GOT3 (cell line): ENCODE measurements at regions not wholly inside any gene's neighbourhood (a gene's known extent, or its start where the extent isn't known, plus 50 kb on each side); places are given as distances from the start of the nearest gene placed in this dataset.
"Not testable (repeated sequence)": the region's sequence is repeated elsewhere in the genome, so short reads cannot be mapped to it uniquely, and the experiment has no call there.

ENCODE experiments used
- DNase-seq: peaks from one replicate; lab custom pipeline; 2025; ENCODE audit warnings: mixed read lengths; lab: John Stamatoyannopoulos, UW

DNA sequence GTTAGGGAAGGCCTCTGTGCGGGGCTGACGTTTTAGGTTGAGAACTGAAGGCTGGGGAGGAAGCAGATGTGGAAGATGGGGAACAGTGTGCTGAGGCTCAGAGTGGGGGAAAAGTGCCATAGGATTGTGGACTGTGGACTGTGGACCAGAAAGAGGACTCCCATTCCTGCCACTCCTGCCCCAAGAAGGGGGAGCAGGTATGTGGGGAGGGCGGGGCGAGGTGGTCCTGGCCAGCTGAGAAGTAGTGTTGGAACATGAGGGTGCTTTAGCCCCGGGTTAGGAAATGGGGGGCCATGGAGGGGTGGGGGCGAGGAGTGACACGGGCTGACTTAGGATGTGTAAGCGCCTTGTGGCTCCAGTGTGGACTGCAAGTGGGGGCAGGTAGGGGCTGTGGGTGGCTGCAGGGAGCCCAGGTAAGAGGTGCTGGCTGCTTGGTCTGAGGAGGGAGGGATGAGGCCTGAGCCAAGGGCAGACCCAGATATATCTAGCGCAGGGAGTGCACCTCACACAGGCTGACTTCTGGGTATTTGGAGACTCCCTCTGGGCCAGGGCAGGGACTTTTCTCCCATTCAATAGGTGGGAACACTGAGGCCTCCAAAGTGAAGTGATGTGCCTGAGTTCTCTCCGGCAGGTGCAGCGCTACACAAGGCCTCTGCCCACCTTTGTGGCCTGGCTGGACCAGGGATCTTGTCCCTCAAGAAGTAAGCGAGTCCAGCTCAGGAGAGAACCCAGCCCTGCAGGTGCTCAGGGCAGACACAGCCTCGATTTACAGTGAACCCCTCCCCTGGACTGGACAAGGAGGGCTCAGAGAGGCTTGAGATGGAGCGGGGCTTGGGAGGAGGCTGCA, 76.6 kb upstream of the TOX2 start:
- DNase-seq = no peak

DNA sequence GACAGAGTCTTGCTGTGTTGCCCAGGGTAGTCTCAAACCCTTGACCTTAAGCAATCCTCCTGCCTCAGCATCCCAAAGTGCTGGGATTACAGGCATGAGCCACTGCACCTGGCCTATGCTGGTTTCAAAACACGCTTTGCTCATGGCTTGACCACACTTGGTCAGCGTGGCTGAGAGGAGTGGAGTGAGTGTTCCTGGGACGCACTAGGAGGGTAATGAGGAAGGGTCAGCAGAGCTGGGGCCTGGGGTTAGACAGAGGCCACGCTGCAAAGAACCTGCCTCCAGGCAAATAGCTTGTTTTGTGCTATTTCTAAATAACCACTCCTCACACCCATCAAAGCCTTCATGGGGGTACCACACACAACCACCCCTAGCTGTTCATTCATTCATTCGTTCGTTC, 77.9 kb upstream of the TOX2 start:
- no peak for DNase-seq

DNA sequence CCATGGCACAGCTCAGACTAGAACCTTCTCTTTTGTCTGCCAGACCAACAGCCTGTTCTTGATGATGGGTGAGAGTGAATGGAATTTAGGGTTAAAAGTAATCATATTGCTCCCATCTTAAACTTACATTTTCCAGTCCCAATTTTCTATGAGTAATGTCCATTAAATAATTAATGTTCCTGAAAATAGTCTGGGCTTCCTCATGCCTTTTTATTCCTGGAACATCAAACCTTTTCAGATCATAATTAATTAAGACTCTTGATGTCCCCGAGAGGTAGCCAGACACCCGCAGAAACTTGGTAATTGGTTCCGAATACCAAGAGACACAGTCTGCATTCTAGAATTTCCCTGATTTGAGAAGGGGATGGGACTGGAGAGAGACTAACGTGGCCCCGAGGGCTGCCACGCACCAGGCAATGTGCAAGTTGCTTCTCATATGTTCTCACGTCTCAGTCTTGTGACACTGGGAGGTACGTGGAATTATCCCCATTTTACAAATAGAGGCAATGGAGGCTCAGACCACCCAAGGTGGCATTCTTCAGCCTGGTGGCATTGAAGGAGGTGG, 78.6 kb upstream of the TOX2 start:
- no peak for DNase-seq

DNA sequence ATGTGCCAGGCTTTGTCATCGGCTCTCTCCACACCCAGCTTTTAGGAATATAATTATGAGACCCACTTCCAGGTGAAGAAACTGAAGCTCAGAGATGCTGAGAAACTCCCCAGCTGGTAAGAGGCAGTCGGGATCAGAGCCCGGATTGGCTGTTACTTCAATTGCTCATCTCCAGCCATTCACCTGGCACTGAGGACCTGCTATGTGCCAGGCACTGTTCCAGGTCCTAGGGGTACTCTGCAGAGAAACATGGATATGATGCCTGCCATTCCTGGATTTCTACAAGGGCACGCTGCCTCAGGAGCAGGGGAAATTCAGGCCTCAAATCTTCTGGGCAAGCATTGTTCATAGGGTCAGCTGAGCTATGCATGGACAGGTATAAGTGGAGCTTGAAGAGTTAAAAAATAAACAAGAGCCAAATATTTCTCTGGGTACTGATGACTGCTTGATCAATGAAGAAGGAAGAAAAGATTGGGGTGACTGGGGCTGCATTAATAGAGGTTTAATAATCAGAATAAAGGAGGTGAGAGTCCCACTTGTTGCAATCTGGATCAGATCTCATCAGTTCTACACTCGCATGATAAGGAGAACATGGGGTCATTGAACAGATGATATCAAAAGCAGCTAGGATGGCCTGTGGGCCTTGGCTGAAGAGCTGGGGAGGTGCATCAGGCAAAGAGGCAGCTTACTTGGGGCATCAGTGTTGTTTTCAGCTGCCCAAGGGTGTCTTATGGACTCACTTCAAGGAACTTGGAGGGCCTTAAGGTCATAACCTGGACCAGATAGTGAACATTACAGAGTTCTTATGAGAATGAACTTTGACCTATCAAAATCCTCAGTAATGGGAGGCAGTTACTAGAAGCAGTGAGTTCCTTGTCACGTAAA, 80.9 kb upstream of the TOX2 start:
- DNase-seq = no peak

DNA sequence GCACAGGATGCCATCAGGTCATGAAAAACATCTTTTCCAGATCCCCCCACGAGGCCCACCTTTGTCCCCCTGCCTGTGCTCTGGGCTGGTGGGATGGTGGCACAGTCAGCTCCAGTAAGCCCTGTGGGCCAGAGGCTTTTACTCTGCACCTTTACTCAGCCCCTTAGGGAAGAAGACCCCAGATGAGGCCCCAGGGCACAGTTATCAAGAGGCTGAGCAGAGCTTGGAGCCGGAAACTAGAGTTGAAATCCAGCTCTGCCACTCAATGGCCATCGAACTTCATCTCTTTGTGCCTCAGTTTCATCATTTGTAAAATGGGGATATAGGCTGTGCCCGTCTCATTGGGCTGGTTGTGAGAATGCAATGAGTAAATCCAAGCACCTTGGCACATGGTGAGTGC, 81.7 kb upstream of the TOX2 start:
- no peak for DNase-seq

DNA sequence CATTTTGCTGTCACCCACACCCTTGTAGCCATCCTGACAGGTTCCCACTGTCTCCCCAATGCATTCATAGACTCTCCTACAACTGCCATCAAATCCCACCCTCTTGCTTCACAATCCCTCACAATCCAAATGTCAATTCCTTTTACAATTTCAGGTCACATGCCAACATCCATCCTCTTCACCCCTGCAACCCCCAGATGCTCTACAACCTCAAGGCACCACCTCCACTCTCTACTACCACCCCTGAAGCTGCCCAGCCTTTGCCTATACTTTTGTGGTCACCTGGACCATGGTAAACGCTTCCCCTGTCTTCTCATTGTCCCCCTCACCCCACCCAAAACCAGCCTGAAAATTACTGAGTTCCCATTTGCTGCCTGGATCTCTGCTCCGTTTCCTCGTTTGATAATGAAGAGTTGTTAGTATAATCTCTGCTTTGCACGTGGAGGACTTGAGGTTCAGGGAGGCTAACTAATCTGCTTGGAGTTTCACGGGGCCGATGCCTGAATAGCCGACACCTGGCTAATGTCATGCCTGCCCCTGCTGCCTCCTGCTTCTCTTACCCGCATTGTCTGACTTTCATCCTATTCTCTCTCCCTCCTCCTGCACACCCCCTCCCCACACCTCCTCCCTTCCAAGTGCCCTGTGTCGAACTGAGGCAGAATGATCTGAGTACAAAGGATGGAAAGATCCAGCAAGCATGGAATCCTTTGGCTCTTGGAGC, 82.4 kb upstream of the TOX2 start:
- DNase-seq = no peak

DNA sequence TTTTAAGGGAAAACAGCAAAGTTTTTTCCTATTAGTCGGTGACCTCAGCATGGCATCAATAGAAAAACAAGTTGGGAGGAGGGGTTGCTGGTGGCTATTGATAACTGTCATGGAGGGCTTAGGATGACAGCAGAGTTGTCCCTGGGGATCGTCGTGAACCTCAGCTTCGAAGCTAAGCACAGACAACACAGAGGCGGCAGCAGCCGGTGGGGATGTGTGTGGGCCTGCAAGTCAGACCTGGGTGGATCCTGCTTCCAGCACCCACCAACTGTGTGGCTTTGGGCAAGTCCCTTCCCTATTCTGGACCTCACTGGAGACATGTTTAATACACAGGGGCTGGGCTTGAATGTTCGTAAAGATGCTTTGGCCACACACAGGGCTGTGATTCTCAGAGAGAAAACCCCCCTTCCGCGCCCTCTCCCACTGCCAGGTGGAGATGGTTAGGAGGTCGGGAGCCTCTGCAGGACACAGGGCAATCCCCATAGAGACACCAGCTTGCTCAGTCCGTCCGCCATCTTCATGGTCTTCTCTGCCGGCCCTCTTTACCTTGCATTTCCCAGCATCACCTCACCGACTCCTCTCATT, 83.1 kb upstream of the TOX2 start:
- no peak for DNase-seq

DNA sequence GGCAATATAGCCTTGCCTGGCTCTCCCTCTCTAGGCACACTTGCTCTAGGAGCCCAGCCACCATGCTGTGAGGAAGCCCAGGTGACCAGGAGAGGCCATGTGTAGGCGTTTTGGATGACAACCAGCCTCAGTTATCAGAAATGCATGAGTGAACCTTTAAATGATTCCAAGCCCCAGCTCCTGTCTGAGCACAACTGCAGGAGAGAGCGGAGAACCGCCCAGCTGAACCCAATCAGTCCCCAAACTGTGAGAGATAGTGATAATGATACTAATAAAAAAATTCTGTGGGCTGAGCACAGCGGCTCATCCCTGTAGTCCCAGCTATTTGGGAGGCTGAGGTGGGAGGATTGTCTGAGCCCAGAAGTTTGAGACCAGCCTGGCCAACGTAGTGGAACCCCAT, 83.8 kb upstream of the TOX2 start:
- no peak for DNase-seq

DNA sequence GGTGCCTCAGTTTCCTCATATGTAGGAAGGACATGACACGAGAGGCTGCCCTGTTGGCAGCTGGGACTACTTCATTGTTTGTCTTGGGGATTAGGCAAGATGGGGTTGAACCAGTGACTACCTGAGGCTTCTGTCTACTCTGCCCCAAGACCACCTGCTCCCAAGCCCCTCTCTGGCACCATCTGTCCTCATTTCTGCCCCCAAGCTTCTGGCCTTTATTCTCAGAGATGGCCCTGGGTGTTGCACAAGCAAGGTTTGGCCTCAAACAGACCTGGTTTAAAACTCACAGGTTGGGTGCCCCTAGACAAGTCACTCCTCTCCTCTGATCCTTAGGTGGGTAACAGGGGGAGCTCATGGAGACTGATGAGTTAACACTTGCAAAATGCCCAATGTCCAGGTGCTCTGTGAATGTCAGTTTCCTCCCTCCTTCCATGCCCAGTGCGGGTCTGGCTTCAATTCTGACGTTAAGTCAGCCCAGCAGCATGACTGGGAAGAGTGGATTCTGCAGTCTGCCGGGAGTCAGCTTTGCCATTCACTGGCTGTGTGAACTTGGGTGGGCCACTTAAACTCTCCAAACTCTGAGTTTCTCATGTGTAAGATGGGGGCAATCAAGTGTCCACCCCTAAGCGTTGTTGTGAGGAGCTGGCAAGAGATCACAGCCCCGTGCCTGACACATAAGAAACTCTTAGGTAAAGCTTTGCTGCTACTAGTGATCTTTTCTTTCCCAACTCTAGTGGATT, 84.5 kb upstream of the TOX2 start:
- no peak for DNase-seq

DNA sequence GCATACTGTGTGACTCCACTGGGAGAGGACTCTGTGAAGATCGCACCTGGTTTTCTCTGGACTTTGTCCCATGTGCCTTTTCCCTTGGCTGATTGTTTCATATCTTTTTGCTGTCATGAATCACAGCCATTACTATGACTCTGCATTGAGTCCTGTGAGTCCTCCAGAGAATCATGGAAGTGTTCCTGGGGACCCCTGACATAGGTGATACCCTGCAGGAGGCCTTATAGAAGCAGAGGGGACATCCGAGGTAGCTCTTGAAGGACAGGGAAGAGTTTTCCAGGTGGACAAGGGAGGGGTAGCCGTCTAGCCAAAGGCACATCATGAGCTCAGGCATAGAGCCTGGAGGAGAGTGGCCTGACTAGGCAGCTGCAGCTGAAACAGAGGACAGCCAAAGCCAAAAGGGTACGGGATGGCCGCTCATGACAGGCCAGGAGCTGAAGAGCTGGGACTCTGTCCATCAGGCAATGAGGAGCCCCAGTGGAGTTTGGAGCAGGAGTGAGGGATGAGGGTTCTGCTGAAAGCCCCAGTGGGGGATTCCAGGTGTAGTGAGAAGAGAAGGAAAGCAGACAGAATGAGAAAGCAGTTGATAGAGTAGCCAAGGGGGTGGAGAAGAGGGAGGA, 86.6 kb upstream of the TOX2 start:
- no peak for DNase-seq

DNA sequence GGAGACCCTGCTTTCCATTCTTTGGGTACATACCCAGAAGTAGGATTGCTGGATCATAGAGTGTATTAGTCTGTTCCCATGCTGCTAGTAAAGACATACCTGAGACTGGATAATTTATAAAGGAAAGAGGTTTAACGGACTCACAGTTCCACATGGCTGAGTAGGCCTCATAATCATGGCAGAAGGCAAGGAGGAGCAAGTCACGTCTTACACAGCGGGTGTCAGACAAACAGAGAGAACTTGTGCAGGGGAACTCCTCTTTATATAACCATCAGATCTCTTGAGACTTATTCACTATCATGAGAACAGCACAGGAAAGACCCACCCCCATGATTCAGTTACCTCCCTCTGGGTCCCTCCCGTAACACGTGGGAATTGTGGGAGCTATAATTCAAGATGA, 87.7 kb upstream of the TOX2 start:
- not testable (repeated sequence) for DNase-seq

DNA sequence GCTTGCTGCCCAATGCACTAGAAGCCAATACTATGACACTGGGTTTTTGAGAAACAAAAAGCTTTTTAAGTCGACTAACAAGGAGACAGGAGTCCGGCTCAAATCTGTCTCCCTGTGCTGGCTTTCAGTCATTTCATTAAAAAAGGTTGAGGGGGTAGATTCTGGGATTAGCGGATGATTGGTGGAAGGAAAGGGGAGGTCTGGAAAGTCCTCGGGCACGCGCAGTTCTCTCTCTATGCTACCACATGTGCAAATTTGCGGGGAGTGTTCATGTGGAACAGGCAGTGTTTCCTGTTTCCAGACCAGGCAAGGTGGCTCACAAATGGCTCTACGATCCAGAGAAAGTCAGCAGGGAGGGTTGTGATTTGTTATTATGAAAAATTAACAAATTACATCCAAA, 89.1 kb upstream of the TOX2 start:
- no peak for DNase-seq

DNA sequence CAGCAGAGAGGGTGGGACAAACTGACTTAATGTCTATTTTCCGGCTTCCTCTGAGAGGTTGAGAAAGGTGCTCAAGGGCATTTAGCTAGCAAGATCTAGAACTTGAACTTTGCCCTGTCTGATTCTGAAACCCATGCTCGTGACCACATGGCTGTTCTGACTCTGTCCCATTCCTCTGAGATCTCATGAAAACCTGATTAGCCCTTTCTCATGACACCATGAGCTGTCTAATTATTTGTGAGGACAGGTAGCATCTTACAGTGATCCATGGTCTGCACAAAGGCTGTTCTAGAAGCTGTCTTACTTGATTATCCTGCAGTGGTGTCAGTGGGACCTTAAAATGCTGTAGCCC, 89.6 kb upstream of the TOX2 start:
- no peak for DNase-seq

DNA sequence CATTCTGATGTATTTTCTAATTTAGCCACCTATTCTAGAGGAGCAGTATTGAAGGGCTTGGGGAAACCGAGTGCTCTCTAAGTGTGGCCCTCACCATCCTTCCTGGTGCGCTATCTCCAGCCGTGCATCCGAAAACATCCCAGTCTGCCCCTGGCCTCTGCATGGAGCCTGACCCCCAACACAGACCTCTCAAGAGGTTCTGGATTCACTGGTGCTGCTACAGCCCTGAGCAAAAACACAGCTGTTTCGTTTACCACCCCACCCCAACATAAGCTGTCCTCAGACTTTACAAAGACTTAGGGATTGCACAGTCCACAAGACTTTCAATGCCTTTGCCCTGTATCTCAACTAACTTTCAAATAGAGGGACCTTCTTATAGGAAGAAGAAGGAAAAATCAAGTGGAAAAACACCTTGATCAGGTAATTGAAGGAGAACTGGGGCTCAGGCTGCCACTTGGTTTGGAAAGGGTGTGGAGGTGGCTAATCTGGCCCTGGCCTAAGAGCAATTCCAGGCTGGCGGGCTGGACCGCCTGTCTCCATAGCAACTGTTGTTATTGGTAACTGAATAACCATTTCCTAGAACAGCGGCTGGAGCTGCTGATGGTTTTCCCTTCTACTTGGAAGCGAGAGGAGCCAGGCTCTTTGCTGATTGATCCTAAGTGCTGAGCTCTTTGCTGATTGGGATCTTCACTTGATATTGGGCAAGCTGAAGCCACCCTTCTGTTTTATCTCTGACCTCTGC, 90.2 kb upstream of the TOX2 start:
- no peak for DNase-seq

DNA sequence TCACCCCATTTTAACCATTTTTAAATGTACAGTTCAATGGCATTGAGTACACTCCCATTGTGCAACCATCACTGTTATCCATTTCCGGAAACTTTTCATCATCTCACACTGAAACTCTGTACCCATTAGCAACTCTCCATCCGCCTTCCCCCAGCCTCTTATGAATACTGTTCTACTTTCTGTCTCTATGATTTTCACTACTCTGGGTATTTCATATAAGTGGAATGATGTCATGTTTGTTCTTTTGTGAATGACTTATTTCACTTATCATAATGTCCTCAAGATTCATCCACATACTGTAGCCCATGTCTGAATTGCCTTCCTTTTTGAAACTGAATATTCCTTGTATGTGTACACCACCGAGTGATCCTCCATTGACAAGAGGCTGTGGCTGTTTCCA, 92.9 kb upstream of the TOX2 start:
- no peak for DNase-seq

DNA sequence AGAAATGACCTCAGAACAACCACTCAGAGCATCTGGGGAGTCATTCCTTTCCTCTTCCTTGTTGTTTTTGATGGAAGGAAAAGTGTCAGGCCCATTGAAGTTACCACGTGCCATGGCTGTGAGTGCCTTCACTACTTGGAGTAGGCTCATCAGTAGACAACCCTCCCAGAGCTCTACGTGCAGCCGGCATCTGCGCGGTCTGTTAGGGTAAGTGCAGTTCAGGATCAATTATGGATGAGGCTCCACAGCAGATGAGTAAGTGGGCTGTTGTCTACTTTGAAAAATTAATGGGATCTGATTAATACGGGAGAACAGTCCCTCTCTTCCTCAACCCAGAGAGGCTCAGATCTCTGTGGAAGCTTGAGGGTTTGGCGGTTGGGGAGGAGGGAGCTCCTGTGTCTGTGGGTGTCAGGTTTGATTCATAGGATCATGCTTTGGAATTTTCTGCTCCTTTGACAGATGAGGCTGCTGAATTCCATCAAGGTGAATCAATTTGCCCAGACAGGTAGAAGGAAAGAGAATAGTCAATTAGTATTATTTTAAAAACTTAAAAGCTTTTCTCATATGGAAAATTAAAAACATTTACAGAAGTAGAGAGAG, 93.8 kb upstream of the TOX2 start:
- no peak for DNase-seq

DNA sequence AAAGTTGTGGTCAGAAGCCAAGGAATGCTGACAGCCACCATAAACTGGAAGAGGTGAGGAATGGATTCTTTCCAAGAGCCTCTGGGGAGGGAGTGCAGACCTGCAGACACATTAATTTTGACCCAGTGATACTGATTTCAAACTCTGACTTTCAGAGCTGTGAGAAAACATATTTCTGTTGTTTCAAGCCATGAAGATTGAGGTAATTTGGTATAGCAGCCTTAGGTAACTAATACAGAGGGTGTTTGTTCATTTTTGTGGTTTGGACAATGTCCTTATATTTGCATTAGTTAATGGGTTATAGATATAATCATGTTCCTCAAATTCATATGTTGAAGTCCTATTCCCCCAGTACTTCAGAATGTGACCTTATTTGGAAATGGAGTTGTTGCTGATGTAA, 85.4 kb upstream of the GTSF1L start:
- no peak for DNase-seq

DNA sequence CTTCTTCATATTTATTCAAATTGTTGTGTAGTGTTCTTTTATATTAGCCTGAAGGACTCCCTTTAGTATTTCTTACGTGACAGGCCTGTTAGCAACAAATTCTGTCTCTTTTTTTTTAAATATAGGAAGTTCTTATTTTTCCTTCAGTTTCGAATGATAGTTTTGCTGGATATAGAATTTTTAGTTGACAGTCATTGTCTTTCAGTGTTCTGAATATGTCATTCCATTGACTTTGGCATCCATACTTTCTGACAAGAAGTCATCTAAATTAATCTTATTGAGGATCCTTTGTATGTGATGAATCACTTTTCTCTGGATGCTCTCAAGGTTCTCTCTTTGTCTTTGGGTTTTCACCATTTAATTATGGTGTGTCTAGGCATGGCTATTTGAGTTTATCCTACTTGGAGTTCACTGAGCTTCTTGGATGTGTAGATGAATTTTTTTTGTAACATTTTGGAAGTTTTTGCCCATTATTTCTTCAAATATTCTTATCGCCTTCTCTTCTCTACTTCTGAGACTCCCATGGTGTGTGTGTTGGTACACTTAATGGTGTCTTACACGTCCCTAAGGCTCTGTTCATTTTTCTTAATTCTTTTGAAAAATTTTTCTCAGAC, 82.5 kb upstream of the GTSF1L start:
- DNase-seq = no peak

DNA sequence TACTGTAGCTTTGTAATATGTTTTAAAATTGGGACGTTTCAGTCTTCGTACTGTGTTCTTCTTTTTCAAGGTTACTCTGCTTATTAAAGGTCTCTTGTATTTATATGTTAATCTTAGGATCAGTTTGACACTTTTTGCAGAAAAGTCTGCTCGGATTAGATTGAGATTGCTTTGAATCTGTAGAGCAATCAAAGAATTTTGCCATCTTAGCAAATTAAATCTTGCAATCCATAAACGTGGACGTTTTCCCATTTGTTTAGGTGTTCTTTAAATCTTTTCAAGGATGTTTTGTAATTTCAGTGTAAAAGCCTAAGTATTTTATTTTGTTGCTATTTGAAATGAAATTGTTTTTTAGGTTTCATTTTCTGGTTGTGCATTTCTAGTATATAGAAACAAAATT, 78.0 kb upstream of the GTSF1L start:
- DNase-seq = no peak
